ENCODE measurements at regions not wholly inside any gene's neighbourhood (a gene's known extent, or its start where the extent isn't known, plus 50 kb on each side); places are given as distances from the start of the nearest gene placed in this dataset.
"Not testable (repeated sequence)": the region's sequence is repeated elsewhere in the genome, so short reads cannot be mapped to it uniquely, and the experiment has no call there.

GRCh38 chr13:61546413-61546812 lies 130.8 kb upstream of the PCDH20 start:
- ChIA-PET CTCF (no interaction called here), POLR2A (no interaction called here)
- H3K4me3 ChIP-seq (ENCODE audit: low read depth, low read length), result no peak overlapping the region
- no peak for DNase-seq (ENCODE audit: low read depth, low spot score)
- no peak for TF ChIP-seq CTCF (IDR thresholded peaks at IDR 0.05; ENCODE audit: insufficient read depth, low read length, missing control alignments)

- ChIA-PET CTCF (no interaction called here), POLR2A (no interaction called here)
- TF ChIP-seq CTCF (IDR thresholded peaks at IDR 0.05; ENCODE audit: insufficient read depth, low read length, missing control alignments), result no peak
- H3K4me3 ChIP-seq (ENCODE audit: low read depth, low read length), result no peak overlapping the region
- DNase-seq (ENCODE audit: low read depth, low spot score), result no peak
Observed at GRCh38 chr13:61536433-61536832, 120.8 kb upstream of the PCDH20 start.

- DNase-seq (ENCODE audit: low read depth, low spot score), result no peak
- H3K4me3 ChIP-seq (ENCODE audit: low read depth, low read length), result no peak overlapping the region
- CTCF ChIA-PET, result no interaction called here
Observed at GRCh38 chr13:61531383-61532065, 115.9 kb upstream of the PCDH20 start.

DNA sequence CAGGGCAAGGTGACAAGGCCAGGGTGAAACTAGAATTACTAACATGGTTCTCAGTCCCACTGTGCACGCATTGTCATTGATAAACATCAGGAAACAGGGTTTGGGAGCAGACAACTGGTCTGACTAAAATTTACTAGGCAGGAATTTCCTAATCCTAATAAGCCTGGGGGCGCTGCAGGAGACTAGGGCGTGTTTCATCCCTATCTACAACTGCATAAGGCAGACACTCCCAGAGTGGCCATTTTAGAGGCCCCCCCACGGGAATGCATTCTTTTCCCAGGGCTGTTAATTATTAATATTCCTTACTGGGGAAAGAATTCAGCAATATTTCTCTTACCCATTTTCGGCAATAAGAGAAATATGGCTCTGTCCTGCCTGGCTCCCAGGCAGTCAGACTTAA lies 103.6 kb upstream of the PCDH20 start:
- CTCF ChIA-PET; H3K4me3 ChIP-seq (ENCODE audit: low read depth, low read length); DNase-seq (ENCODE audit: low read depth, low spot score); POLR2A ChIA-PET: not testable (repeated sequence)

More at GRCh38 chr13:61531383-61532065, 115.9 kb upstream of the PCDH20 start:
- POLR2A ChIA-PET, result no interaction called here
- TF ChIP-seq CTCF (IDR thresholded peaks at IDR 0.05; ENCODE audit: insufficient read depth, low read length, missing control alignments), result no peak

GRCh38 chr13:61508936-61509335 lies 93.3 kb upstream of the PCDH20 start:
- ChIA-PET CTCF (no interaction called here), POLR2A (no interaction called here)
- TF ChIP-seq CTCF (IDR thresholded peaks at IDR 0.05; ENCODE audit: insufficient read depth, low read length, missing control alignments), result no peak
- no peak for DNase-seq (ENCODE audit: low read depth, low spot score)
- H3K4me3 ChIP-seq (ENCODE audit: low read depth, low read length), result no peak overlapping the region

- TF ChIP-seq CTCF (IDR thresholded peaks at IDR 0.05; ENCODE audit: insufficient read depth, low read length, missing control alignments), result no peak
- no peak for DNase-seq (ENCODE audit: low read depth, low spot score)
- ChIA-PET CTCF (no interaction called here), POLR2A (no interaction called here)
- no peak overlapping the region for H3K4me3 ChIP-seq (ENCODE audit: low read depth, low read length)
Observed at GRCh38 chr13:61500176-61500575, 84.5 kb upstream of the PCDH20 start.

- ChIA-PET POLR2A (no interaction called here), CTCF (no interaction called here)
- DNase-seq (ENCODE audit: low read depth, low spot score), result no peak
- H3K4me3 ChIP-seq (ENCODE audit: low read depth, low read length), result no peak overlapping the region
- TF ChIP-seq CTCF (IDR thresholded peaks at IDR 0.05; ENCODE audit: insufficient read depth, low read length, missing control alignments), result no peak
Observed at GRCh38 chr13:61495648-61496047, 80.0 kb upstream of the PCDH20 start.

DNA sequence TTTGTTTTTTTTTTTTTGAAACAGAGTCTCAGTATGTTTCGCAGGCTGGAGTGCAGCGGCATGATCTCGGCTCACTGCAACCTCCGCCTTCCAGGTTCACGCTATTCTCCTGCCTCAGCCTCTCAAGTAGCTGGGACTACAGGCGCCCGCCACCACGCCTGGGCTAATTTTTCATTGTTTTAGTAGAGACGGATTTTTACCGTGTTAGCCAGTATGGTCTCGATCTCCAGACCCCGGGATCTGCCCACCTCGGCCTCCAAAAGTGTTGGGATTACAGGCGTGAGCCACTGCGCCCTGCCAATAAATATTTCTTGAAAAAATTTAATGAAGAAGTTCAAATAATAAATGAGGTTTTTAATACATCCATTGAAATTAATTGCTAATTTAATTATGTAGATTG lies 77.9 kb upstream of the PCDH20 start:
- DNase-seq (ENCODE audit: low read depth, low spot score); POLR2A ChIA-PET; CTCF ChIA-PET; H3K4me3 ChIP-seq (ENCODE audit: low read depth, low read length): not testable (repeated sequence)
